HepG2 (cell line): ENCODE measurements at regions not wholly inside any gene's neighbourhood (a gene's known extent, or its start where the extent isn't known, plus 50 kb on each side); places are given as distances from the start of the nearest gene placed in this dataset.

Experiments used
- ATAC-seq: fragments of 200-7000 bp; cut with Tn5 transposase; 3 replicates; pipeline ENCODE4 v1.9.1; 2020; ENCODE audit warnings: mild to moderate bottlenecking, moderate library complexity
- BruUV-seq: library from RNA; stranded (reverse); fragments of 400-500 nt; replicated peaks from 2 replicates; lab custom pipeline; 2021; lab: Mats Ljungman, UMichigan
- CTCF ChIA-PET: fragments of 300-600 bp; formaldehyde crosslinking; extraction: SDS; loops from one replicate; lab custom pipeline; 2021; ENCODE audit warnings: low total read pairs, inconsistent platforms, low intra/inter-chr PET ratio; lab: Yijun Ruan, JAX
- POLR2A ChIA-PET: fragments of 350-600 bp; sonication (Branson Sonifier 250); formaldehyde crosslinking; loops from one replicate; lab custom pipeline; 2020; ENCODE audit warnings: antibody characterized with exemption, inconsistent platforms; lab: Yijun Ruan, JAX
- DNase-seq: peaks from one replicate; pipeline ENCODE4 v3.0.0-alpha.2; 2015; ENCODE audit warnings: low spot score
- FAIRE-seq: peaks from 3 replicates; lab custom pipeline; 2011; peaks lifted over from hg19 to GRCh38; lab: Jason Lieb, UNC
- H2AFZ ChIP-seq: one replicate; pipeline ENCODE4 v1.6.1; 2011; ENCODE audit warnings: low read length, inconsistent platforms
- H3K27ac ChIP-seq: fragments of 300-600 bp; 3 replicates; pipeline ENCODE4 v1.8.0; 2011; ENCODE audit warnings: mixed run types, mild to moderate bottlenecking, mixed read lengths, low read length, inconsistent platforms; ENCODE audit not compliant: insufficient read depth; ENCODE audit errors: extremely low read length
- H3K27me3 ChIP-seq, 2 experiments: fragments of 200-600 bp in 1 of 2; 2 replicates in 1 of 2; 3 replicates in 1 of 2; pipeline versions ENCODE4 v1.6.0 to v1.8.0; 2011; ENCODE audit warnings: low read length in 2 of 2, mild to moderate bottlenecking in 2 of 2, moderate library complexity in 2 of 2, inconsistent platforms in 1 of 2; ENCODE audit not compliant: insufficient read depth in 2 of 2, control insufficient read depth in 1 of 2
- H3K36me3 ChIP-seq, 2 experiments: fragments of 200-600 bp in 1 of 2; replicated peaks in 1 of 2; 2 replicates in 1 of 2; 3 replicates in 1 of 2; pipeline versions ENCODE4 v1.5.1 to v1.8.0; 2011; ENCODE audit warnings: low read length in 2 of 2, inconsistent platforms in 1 of 2; ENCODE audit not compliant: insufficient read depth in 2 of 2, control insufficient read depth in 1 of 2
- H3K4me1 ChIP-seq: 2 replicates; pipeline ENCODE4 v1.5.1; 2012; ENCODE audit warnings: low read length, inconsistent platforms; ENCODE audit not compliant: insufficient read depth
- H3K4me2 ChIP-seq: 2 replicates; pipeline ENCODE4 v1.6.0; 2011; ENCODE audit warnings: low read depth, low read length, inconsistent platforms
- H3K4me3 ChIP-seq, 3 experiments: fragments of 200-600 bp in 1 of 3; sonication (generic), shearing (Covaris generic) in 1 of 3; replicated peaks in 1 of 3; 2 replicates each; pipeline ENCODE4 v1.5.1; 2011 to 2016; ENCODE audit warnings: low read length in 3 of 3, inconsistent platforms in 2 of 3, low read depth in 2 of 3, mild to moderate bottlenecking in 2 of 3, control low read depth in 1 of 3, mixed read lengths in 1 of 3; ENCODE audit not compliant: insufficient read depth in 1 of 3
- H3K79me2 ChIP-seq: one replicate; pipeline ENCODE4 v1.6.1; 2011; ENCODE audit warnings: low read length, inconsistent platforms; ENCODE audit not compliant: insufficient read depth
- H3K9ac ChIP-seq: 2 replicates; pipeline ENCODE4 v1.6.0; 2011; ENCODE audit warnings: mild to moderate bottlenecking, low read depth, low read length, inconsistent platforms; ENCODE audit not compliant: insufficient read depth
- H3K9me3 ChIP-seq: 2 replicates; pipeline ENCODE4 v1.5.1; 2012; ENCODE audit warnings: mild to moderate bottlenecking, low read length
- H4K20me1 ChIP-seq: 2 replicates; pipeline ENCODE4 v1.6.0; 2011; ENCODE audit warnings: inconsistent platforms, mild to moderate bottlenecking, low read length, moderate library complexity; ENCODE audit not compliant: insufficient read depth
- CCDC6 ChIP-seq: sonication (generic); formaldehyde crosslinking; IDR thresholded peaks from 2 replicates; pipeline ENCODE4 v1.8.1; 2022; ENCODE audit warnings: mild to moderate bottlenecking, missing genetic modification reagents, moderate library complexity
- ELK4 ChIP-seq: sonication (generic); formaldehyde crosslinking; IDR thresholded peaks from 2 replicates; pipeline ENCODE4 v1.9.0; 2021; ENCODE audit warnings: missing genetic modification reagents, borderline replicate concordance
- MAFK ChIP-seq, 2 experiments: IDR thresholded peaks in 1 of 2; conservative IDR thresholded peaks in 1 of 2; 2 replicates each; pipeline ENCODE4 v1.6.1; 2011; ENCODE audit warnings: improper control_type of control experiment in 2 of 2, low read length in 2 of 2
- MED8 ChIP-seq: sonication (generic); formaldehyde crosslinking; IDR thresholded peaks from 2 replicates; pipeline ENCODE4 v1.8.1; 2023; ENCODE audit warnings: mild to moderate bottlenecking, missing genetic modification reagents; ENCODE audit not compliant: insufficient replicate concordance
- TBX3 ChIP-seq: fragments of 450-650 bp; IDR thresholded peaks from 2 replicates; pipeline ENCODE4 v1.6.1; 2017; ENCODE audit warnings: antibody characterized with exemption, mild to moderate bottlenecking, inconsistent platforms, borderline replicate concordance
- ZEB1 ChIP-seq: IDR thresholded peaks from 2 replicates; pipeline ENCODE4 v1.6.1; 2012; ENCODE audit warnings: mild to moderate bottlenecking, low read depth, inconsistent platforms; ENCODE audit not compliant: insufficient replicate concordance
- WGBS: methylation state at CpG from one replicate; pipeline ENCODE4 v1.1.6; 2017; ENCODE audit warnings: low lambda C conversion rate; 5-methylcytosine and 5-hydroxymethylcytosine counted together
- in situ Hi-C: cut with HindIII; loops from 2 replicates; pipeline ENCODE4 v1.10.0; 2017; ENCODE audit warnings: low pct_unique_long_range_greater_than_20kb; ENCODE audit not compliant: extremely low pct_ligation_motif_present
- intact Hi-C: fragments of 100-400 bp; cut with micrococcal nuclease; formaldehyde crosslinking; loops from one replicate; pipeline ENCODE4 v1.10.0; 2022; ENCODE audit not compliant: unreplicated experiment
- TF ChIP-seq, protein P1 (sequence below): fragments of 450-650 bp; IDR thresholded peaks from 2 replicates; pipeline ENCODE4 v1.6.1; 2016

- no peaks in the 10 kb centered on the region for H3K36me3 ChIP-seq
- ChIA-PET POLR2A (no interaction called here), CTCF (no interaction called here)
- DNase-seq (no peak), FAIRE-seq (no peak), ATAC-seq (no peak)
- no peak overlapping the region for H3K4me3 ChIP-seq
- BruUV-seq, result no TSS peak
- in situ Hi-C loops, result no loop called here
- H3K9ac ChIP-seq, result no peak overlapping the region
- intact Hi-C loops, result no loop called here
- 40% methylated on average over 10 of the region's 10 CpGs for WGBS
- H3K79me2 ChIP-seq, result no peaks in the 10 kb centered on the region
- H2AFZ ChIP-seq, result no peak overlapping the region
- TF ChIP-seq, protein P1, sequence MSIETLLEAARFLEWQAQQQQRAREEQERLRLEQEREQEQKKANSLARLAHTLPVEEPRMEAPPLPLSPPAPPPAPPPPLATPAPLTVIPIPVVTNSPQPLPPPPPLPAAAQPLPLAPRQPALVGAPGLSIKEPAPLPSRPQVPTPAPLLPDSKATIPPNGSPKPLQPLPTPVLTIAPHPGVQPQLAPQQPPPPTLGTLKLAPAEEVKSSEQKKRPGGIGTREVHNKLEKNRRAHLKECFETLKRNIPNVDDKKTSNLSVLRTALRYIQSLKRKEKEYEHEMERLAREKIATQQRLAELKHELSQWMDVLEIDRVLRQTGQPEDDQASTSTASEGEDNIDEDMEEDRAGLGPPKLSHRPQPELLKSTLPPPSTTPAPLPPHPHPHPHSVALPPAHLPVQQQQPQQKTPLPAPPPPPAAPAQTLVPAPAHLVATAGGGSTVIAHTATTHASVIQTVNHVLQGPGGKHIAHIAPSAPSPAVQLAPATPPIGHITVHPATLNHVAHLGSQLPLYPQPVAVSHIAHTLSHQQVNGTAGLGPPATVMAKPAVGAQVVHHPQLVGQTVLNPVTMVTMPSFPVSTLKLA, result peak; percentile 75
- TF ChIP-seq ZEB1, result no peak
- H4K20me1 ChIP-seq, result no peaks in the 10 kb centered on the region
- no peaks in the 10 kb centered on the region for H3K4me1 ChIP-seq
- no peaks in the 10 kb centered on the region for H3K9me3 ChIP-seq
- H3K27me3 ChIP-seq, result no peaks in the 10 kb centered on the region; a peak in 1 of 5 replicates
- no peak overlapping the region for H3K27ac ChIP-seq
- H3K4me2 ChIP-seq, result no peak overlapping the region
These were observed 291.5 kb upstream of the ZNF32 start for GRCh38 chr10:43939939-43940820.

- CTCF ChIA-PET, result no interaction called here
- H3K4me2 ChIP-seq, result no peak overlapping the region
- H3K4me1 ChIP-seq, result no peaks in the 10 kb centered on the region
- H4K20me1 ChIP-seq, result no peaks in the 10 kb centered on the region
- FAIRE-seq (no peak), DNase-seq (no peak), ATAC-seq (no peak)
- no peak overlapping the region for H3K4me3 ChIP-seq
- BruUV-seq, result no TSS peak
- in situ Hi-C loops (no loop called here), intact Hi-C loops (no loop called here)
- no peak overlapping the region for H3K27ac ChIP-seq
- H3K9me3 ChIP-seq, result no peaks in the 10 kb centered on the region
- H3K9ac ChIP-seq, result no peak overlapping the region
- POLR2A ChIA-PET, result no interaction called here
- 50% methylated on average over 5 of the region's 6 CpGs for WGBS
- no peaks in the 10 kb centered on the region for H3K36me3 ChIP-seq
- TF ChIP-seq MAFK (conservative IDR thresholded peaks at IDR 0.05 in 1 of 2, IDR thresholded peaks at IDR 0.05 in 1 of 2; ENCODE audit: low read length in 2 of 2) (0 out of 4 replicates have a peak, but pooled peaks of 1 of the 2 experiments have one; percentile 0), MED8 (CRISPR knock-in tag) (no peak), TBX3 (no peak), ELK4 (no peak), CCDC6 (no peak)
- H3K27me3 ChIP-seq, result no peaks in the 10 kb centered on the region; a peak in 1 of 5 replicates
- no peak overlapping the region for H2AFZ ChIP-seq
- no peaks in the 10 kb centered on the region for H3K79me2 ChIP-seq
These were observed 290.8 kb upstream of the ZNF32 start for GRCh38 chr10:43939389-43939938.
